Adrenal gland (tissue), 5 donors: ENCODE measurements at regions not wholly inside any gene's neighbourhood (a gene's known extent, or its start where the extent isn't known, plus 50 kb on each side); places are given as distances from the start of the nearest gene placed in this dataset.

Experiments used
- POLR2A ChIP-seq, 2 donors: fragments of 450-650 bp; IDR thresholded peaks; one replicate each; pipeline ENCODE4 v1.6.1; 2017; ENCODE audit warnings: antibody characterized with exemption in 2 of 2, mild to moderate bottlenecking in 2 of 2, moderate library complexity in 1 of 2
- TF ChIP-seq, protein P1 (sequence below), 6 experiments: fragments of 450-650 bp in 4 of 6; fragments of 200-600 bp in 2 of 6; sonication (generic) in 1 of 6; IDR thresholded peaks; 1 replicate in 5 of 6; 2 replicates in 1 of 6; pipeline versions ENCODE4 v1.5.1 to v1.8.0; 2016 to 2021; ENCODE audit warnings: antibody characterized with exemption in 6 of 6, mild to moderate bottlenecking in 2 of 6, moderate library complexity in 1 of 6
- donor health status: DM: no; HTN: no; CAD: no.

DNA sequence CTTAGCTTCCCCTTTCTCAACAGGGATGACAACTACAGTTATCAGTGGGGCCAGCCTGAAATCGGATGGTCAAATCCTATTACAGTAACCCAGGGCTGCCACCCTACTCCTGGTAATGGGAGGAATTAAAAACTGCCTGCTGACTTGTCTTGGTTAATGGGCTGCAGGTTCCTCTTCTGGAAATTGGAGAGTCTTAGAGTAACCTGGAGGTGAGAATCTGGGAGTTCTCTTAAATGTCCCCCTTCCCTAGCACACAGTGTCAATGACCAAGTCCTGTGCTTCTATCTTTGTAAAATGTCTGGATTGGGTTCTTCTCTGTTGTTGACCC lies 113.1 kb downstream of the DDX1 start:
- TF ChIP-seq, protein P1, sequence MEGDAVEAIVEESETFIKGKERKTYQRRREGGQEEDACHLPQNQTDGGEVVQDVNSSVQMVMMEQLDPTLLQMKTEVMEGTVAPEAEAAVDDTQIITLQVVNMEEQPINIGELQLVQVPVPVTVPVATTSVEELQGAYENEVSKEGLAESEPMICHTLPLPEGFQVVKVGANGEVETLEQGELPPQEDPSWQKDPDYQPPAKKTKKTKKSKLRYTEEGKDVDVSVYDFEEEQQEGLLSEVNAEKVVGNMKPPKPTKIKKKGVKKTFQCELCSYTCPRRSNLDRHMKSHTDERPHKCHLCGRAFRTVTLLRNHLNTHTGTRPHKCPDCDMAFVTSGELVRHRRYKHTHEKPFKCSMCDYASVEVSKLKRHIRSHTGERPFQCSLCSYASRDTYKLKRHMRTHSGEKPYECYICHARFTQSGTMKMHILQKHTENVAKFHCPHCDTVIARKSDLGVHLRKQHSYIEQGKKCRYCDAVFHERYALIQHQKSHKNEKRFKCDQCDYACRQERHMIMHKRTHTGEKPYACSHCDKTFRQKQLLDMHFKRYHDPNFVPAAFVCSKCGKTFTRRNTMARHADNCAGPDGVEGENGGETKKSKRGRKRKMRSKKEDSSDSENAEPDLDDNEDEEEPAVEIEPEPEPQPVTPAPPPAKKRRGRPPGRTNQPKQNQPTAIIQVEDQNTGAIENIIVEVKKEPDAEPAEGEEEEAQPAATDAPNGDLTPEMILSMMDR (IDR thresholded peaks at IDR 0.05), result no peak
- no peak for TF ChIP-seq POLR2A (IDR thresholded peaks at IDR 0.05)
